H9 (cell line): ENCODE measurements at regions not wholly inside any gene's neighbourhood (a gene's known extent, or its start where the extent isn't known, plus 50 kb on each side); places are given as distances from the start of the nearest gene placed in this dataset.

Experiments
- DNase-seq: peaks from one replicate; pipeline ENCODE4 v3.0.0-alpha.2; 2017
- H2AFZ ChIP-seq: one replicate; pipeline ENCODE4 v1.6.1; 2013; ENCODE audit warnings: mild to moderate bottlenecking, low read length, control low read depth, moderate library complexity
- H2AK5ac ChIP-seq: 2 replicates; pipeline ENCODE4 v1.6.1; 2013; ENCODE audit warnings: low read length, control low read depth, mixed read lengths; ENCODE audit not compliant: insufficient read length
- H2BK120ac ChIP-seq: one replicate; pipeline ENCODE4 v1.6.1; 2013; ENCODE audit warnings: low read depth, mild to moderate bottlenecking, low read length, control low read depth, inconsistent platforms; ENCODE audit not compliant: poor library complexity, severe bottlenecking
- H2BK12ac ChIP-seq: 2 replicates; pipeline ENCODE4 v1.6.1; 2013; ENCODE audit warnings: low read length, control low read depth, mixed read lengths, low read depth; ENCODE audit not compliant: insufficient read length
- H2BK15ac ChIP-seq: 2 replicates; pipeline ENCODE4 v1.6.1; 2013; ENCODE audit warnings: low read depth, low read length, control low read depth
- H2BK20ac ChIP-seq: one replicate; pipeline ENCODE4 v1.6.1; 2013; ENCODE audit warnings: low read depth, mild to moderate bottlenecking, low read length, control low read depth, inconsistent platforms; ENCODE audit not compliant: poor library complexity, severe bottlenecking
- H2BK5ac ChIP-seq: 2 replicates; pipeline ENCODE4 v1.6.1; 2013; ENCODE audit warnings: low read length, control low read depth, mixed read lengths; ENCODE audit not compliant: insufficient read length
- H3K14ac ChIP-seq: 2 replicates; pipeline ENCODE4 v1.6.1; 2013; ENCODE audit warnings: low read length, control low read depth; ENCODE audit not compliant: insufficient read depth
- H3K18ac ChIP-seq: 2 replicates; pipeline ENCODE4 v1.6.1; 2013; ENCODE audit warnings: low read depth, mild to moderate bottlenecking, mixed read lengths, low read length, control low read depth; ENCODE audit not compliant: insufficient read length
- H3K23ac ChIP-seq: 2 replicates; pipeline ENCODE4 v1.6.1; 2013; ENCODE audit warnings: low read length, control low read depth, mixed read lengths, low read depth; ENCODE audit not compliant: insufficient read length
- H3K23me2 ChIP-seq: 2 replicates; pipeline ENCODE4 v1.6.1; 2013; ENCODE audit warnings: low read depth, mild to moderate bottlenecking, mixed read lengths, low read length, control low read depth; ENCODE audit not compliant: insufficient read length, poor library complexity, severe bottlenecking
- H3K27ac ChIP-seq: 2 replicates; pipeline ENCODE4 v1.5.1; 2013; ENCODE audit warnings: low read length, control low read depth, mixed read lengths, low read depth; ENCODE audit not compliant: insufficient read length
- H3K27me3 ChIP-seq: 2 replicates; pipeline ENCODE4 v1.6.1; 2013; ENCODE audit warnings: low read length, control low read depth, inconsistent platforms; ENCODE audit not compliant: insufficient read depth
- H3K4ac ChIP-seq: 2 replicates; pipeline ENCODE4 v1.6.1; 2013; ENCODE audit warnings: low read depth, mild to moderate bottlenecking, control low read depth, inconsistent platforms, low read length, moderate library complexity
- H3K4me1 ChIP-seq: 2 replicates; pipeline ENCODE4 v1.6.1; 2013; ENCODE audit warnings: low read length, control low read depth, inconsistent platforms; ENCODE audit not compliant: insufficient read depth
- H3K4me2 ChIP-seq: 2 replicates; pipeline ENCODE4 v1.6.1; 2013; ENCODE audit warnings: low read length, control low read depth, mixed read lengths; ENCODE audit not compliant: insufficient read length, insufficient read depth
- H3K56ac ChIP-seq: 2 replicates; pipeline ENCODE4 v1.6.1; 2013; ENCODE audit warnings: low read depth, mild to moderate bottlenecking, mixed read lengths, low read length, control low read depth; ENCODE audit not compliant: insufficient read length
- H3K79me1 ChIP-seq: 2 replicates; pipeline ENCODE4 v1.6.1; 2013; ENCODE audit warnings: low read depth, mild to moderate bottlenecking, moderate library complexity, low read length, control low read depth, inconsistent platforms; ENCODE audit not compliant: insufficient read depth, poor library complexity, severe bottlenecking
- H3K79me2 ChIP-seq: 2 replicates; pipeline ENCODE4 v1.6.1; 2013; ENCODE audit warnings: low read length, control low read depth, inconsistent platforms; ENCODE audit not compliant: insufficient read depth
- H3K9ac ChIP-seq: 2 replicates; pipeline ENCODE4 v1.6.1; 2013; ENCODE audit warnings: low read length, control low read depth, mixed read lengths; ENCODE audit not compliant: insufficient read length; ENCODE audit errors: extremely low read depth
- H3K9me3 ChIP-seq: one replicate; pipeline ENCODE4 v1.6.1; 2013; ENCODE audit warnings: low read depth, low read length, inconsistent platforms; ENCODE audit not compliant: control insufficient read depth
- H3T11ph ChIP-seq: one replicate; pipeline ENCODE4 v1.6.1; 2013; ENCODE audit warnings: mild to moderate bottlenecking, low read length, control low read depth, inconsistent platforms
- H4K20me1 ChIP-seq: one replicate; pipeline ENCODE4 v1.6.1; 2013; ENCODE audit not compliant: control insufficient read depth, insufficient read length, insufficient read depth
- H4K5ac ChIP-seq: 2 replicates; pipeline ENCODE4 v1.6.1; 2013; ENCODE audit warnings: low read depth, mild to moderate bottlenecking, mixed read lengths, low read length, control low read depth; ENCODE audit not compliant: insufficient read length
- H4K8ac ChIP-seq: replicated peaks from 2 replicates; pipeline ENCODE4 v1.6.1; 2013; ENCODE audit warnings: low read length, control low read depth, mixed read lengths, low read depth; ENCODE audit not compliant: insufficient read length
- H4K91ac ChIP-seq: 2 replicates; pipeline ENCODE4 v1.6.1; 2013; ENCODE audit warnings: low read depth, mild to moderate bottlenecking, moderate library complexity, mixed read lengths, low read length, control low read depth; ENCODE audit not compliant: insufficient read length
- H3K27ac Mint-ChIP-seq, 3 experiments: 2 replicates in 2 of 3; 3 replicates in 1 of 3; pipeline ENCODE4 v1.8.0; 2020 to 2021; ENCODE audit warnings: mixed read lengths in 3 of 3, mild to moderate bottlenecking in 1 of 3, moderate library complexity in 1 of 3
- H3K27me3 Mint-ChIP-seq: 2 replicates; pipeline ENCODE4 v1.8.0; 2021; ENCODE audit warnings: low read depth, mild to moderate bottlenecking, moderate library complexity, mixed read lengths
- H3K36me3 Mint-ChIP-seq, 3 experiments: 2 replicates in 2 of 3; 3 replicates in 1 of 3; pipeline ENCODE4 v1.8.0; 2020 to 2021; ENCODE audit warnings: low read depth in 3 of 3, mixed read lengths in 3 of 3; ENCODE audit not compliant: insufficient read depth in 1 of 3
- H3K4me1 Mint-ChIP-seq, 2 experiments: 2 replicates each; pipeline ENCODE4 v1.8.0; 2020; ENCODE audit warnings: mixed read lengths in 2 of 2
- H3K4me3 Mint-ChIP-seq, 2 experiments: 2 replicates in 1 of 2; 3 replicates in 1 of 2; pipeline ENCODE4 v1.8.0; 2020 to 2021; ENCODE audit warnings: mild to moderate bottlenecking in 2 of 2, mixed read lengths in 2 of 2, moderate library complexity in 1 of 2
- H3K9me3 Mint-ChIP-seq, 2 experiments: 2 replicates in 1 of 2; 3 replicates in 1 of 2; pipeline ENCODE4 v1.8.0; 2020; ENCODE audit warnings: mild to moderate bottlenecking in 2 of 2, mixed read lengths in 2 of 2, moderate library complexity in 1 of 2
- WGBS: extraction: QIAGEN DNeasy Blood & Tissue Kit; methylation state at CpG from one replicate; pipeline ENCODE4 v1.1.7; 2013; ENCODE audit warnings: missing lambda C conversion rate, low lambda C conversion rate, mixed read lengths; ENCODE audit not compliant: insufficient read length; ENCODE audit errors: extremely low coverage; 5-methylcytosine and 5-hydroxymethylcytosine counted together
- TF ChIP-seq, protein P1 (sequence below): fragments of 200-600 bp; sonication (generic); conservative IDR thresholded peaks from 3 replicates; pipeline ENCODE4 v1.8.0; 2021; ENCODE audit warnings: antibody characterized with exemption, mild to moderate bottlenecking

DNA sequence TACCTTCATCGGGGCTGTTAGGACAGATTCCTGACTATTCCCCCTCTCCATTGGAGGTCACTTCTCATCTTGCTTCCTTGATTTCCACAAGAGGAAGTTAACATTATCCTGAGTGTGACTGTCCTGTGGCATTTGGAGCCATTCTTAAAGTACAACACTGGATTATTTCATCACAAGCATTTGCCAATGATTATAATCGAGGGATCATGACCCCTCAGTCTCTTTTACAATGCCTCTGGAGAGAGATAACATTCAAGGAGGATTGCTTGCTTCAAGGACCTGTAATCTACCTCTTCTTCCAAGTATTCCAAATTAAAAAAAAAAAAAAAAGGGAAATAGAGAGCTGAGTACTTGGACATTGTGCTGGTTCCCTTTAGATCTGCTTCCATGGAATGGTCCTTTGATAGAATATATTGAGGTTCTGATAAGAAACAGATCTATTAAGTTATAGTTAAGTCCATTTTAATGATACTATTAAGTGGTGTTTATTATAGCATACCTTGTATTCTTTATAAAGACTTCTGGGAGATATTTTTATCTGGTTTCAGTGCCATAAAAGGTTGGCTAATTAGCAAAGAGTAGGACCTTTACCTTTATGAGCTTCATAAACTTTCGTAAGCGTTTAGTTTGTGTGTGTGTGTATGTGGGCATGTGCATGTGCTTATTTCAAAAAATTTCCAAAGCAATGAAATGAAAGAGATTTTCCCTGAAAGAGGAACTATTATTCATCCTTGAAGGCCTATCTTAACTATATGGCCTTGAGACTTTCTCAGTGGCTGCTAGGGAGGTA is 469.1 kb downstream of the DHX35 start:
- Histone ChIP-seq H2BK5ac (no peak overlapping the region), H3K23ac (no peak overlapping the region), H2BK15ac (no peak overlapping the region), H4K91ac (no peak overlapping the region), H2BK12ac (no peak overlapping the region), H3K14ac (no peak overlapping the region), H2BK120ac (no peak overlapping the region), H3K79me2 (no peaks in the 10 kb centered on the region), H3K27ac (no peak overlapping the region), H3T11ph (no peak overlapping the region), H3K4ac (no peak overlapping the region), H4K20me1 (no peaks in the 10 kb centered on the region), H3K4me2 (no peak overlapping the region), H3K56ac (no peak overlapping the region), H3K9me3 (no peaks in the 10 kb centered on the region), H4K8ac (no peak overlapping the region), H4K5ac (no peak overlapping the region), H3K18ac (no peak overlapping the region), H3K9ac (no peak overlapping the region), H3K4me1 (no peaks in the 10 kb centered on the region), H3K27me3 (no peaks in the 10 kb centered on the region), H3K23me2 (no peaks in the 10 kb centered on the region), H2AK5ac (no peak overlapping the region), H2AFZ (no peak overlapping the region), H3K79me1 (no peaks in the 10 kb centered on the region), H2BK20ac (no peak overlapping the region)
- H3K4me3 Mint-ChIP-seq = no peak overlapping the region
- no peak overlapping the region for H3K27ac Mint-ChIP-seq
- peaks cover 2 to 3% of the 10 kb centered on the region in 2 experiments; a peak in 3 of 5 replicates for H3K9me3 Mint-ChIP-seq
- no peaks in the 10 kb centered on the region for H3K4me1 Mint-ChIP-seq
- H3K36me3 Mint-ChIP-seq = peaks cover 0 to 4% (median 4%) of the 10 kb centered on the region in 3 experiments; a peak in 2 of 7 replicates
- no peak for DNase-seq
- no CpG with 5 or more reads among the region's 4 CpGs for WGBS
- no peaks in the 10 kb centered on the region for H3K27me3 Mint-ChIP-seq
- TF ChIP-seq, protein P1, sequence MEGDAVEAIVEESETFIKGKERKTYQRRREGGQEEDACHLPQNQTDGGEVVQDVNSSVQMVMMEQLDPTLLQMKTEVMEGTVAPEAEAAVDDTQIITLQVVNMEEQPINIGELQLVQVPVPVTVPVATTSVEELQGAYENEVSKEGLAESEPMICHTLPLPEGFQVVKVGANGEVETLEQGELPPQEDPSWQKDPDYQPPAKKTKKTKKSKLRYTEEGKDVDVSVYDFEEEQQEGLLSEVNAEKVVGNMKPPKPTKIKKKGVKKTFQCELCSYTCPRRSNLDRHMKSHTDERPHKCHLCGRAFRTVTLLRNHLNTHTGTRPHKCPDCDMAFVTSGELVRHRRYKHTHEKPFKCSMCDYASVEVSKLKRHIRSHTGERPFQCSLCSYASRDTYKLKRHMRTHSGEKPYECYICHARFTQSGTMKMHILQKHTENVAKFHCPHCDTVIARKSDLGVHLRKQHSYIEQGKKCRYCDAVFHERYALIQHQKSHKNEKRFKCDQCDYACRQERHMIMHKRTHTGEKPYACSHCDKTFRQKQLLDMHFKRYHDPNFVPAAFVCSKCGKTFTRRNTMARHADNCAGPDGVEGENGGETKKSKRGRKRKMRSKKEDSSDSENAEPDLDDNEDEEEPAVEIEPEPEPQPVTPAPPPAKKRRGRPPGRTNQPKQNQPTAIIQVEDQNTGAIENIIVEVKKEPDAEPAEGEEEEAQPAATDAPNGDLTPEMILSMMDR = no peak
